Muscle layer of duodenum (tissue), 2 donors: ENCODE measurements at regions not wholly inside any gene's neighbourhood (a gene's known extent, or its start where the extent isn't known, plus 50 kb on each side); places are given as distances from the start of the nearest gene placed in this dataset.

ENCODE experiments used
- H3K27ac ChIP-seq: one replicate; pipeline ENCODE4 v1.7.0; 2013; ENCODE audit warnings: mild to moderate bottlenecking, low read length
- H3K27me3 ChIP-seq: one replicate; pipeline ENCODE4 v1.7.0; 2013; ENCODE audit warnings: low read depth, mild to moderate bottlenecking, control low read depth, low read length
- H3K36me3 ChIP-seq, 2 donors: one replicate each; pipeline ENCODE4 v1.7.0; 2013; ENCODE audit warnings: low read length in 2 of 2, control low read depth in 1 of 2, mild to moderate bottlenecking in 1 of 2; ENCODE audit not compliant: insufficient read depth in 2 of 2, control insufficient read depth in 1 of 2
- H3K4me1 ChIP-seq, 2 donors: one replicate each; pipeline ENCODE4 v1.7.0; 2013; ENCODE audit warnings: low read length in 2 of 2, mild to moderate bottlenecking in 2 of 2, control low read depth in 1 of 2, moderate library complexity in 1 of 2; ENCODE audit not compliant: insufficient read depth in 2 of 2, control insufficient read depth in 1 of 2
- H3K4me3 ChIP-seq, 2 donors: one replicate each; pipeline ENCODE4 v1.7.0; 2013; ENCODE audit warnings: low read length in 2 of 2, low read depth in 1 of 2, mild to moderate bottlenecking in 1 of 2
- H3K9me3 ChIP-seq, 2 donors: one replicate each; pipeline ENCODE4 v1.7.0; 2013; ENCODE audit warnings: low read length in 2 of 2, control low read depth in 1 of 2, mild to moderate bottlenecking in 1 of 2; ENCODE audit not compliant: control insufficient read depth in 1 of 2
- donor health status: healthy.

DNA sequence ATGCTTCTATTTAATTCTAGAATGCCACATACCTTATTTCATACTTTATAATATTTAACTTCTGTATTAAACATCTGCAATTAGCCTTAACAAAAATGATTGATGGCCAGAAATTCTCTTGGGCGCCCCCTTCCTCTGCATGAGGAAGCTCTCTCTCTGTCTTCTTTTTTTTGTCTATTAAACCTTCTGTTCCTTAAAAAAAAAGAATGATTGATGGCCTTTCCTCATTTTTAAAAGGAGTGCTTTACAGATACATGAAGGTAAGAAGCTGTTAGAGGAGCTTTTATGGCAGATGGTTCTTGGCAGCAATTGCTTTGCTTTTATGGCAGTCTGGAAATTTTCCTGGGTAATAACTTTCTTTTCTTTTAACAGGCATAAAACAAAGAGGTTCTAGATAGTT, 526.9 kb downstream of the SLC4A3 start:
- H3K36me3 ChIP-seq, result no peaks in the 10 kb centered on the region
- H3K27ac ChIP-seq, result no peak overlapping the region
- no peaks in the 10 kb centered on the region for H3K9me3 ChIP-seq
- no peaks in the 10 kb centered on the region for H3K27me3 ChIP-seq
- no peaks in the 10 kb centered on the region for H3K4me1 ChIP-seq
- no peak overlapping the region for H3K4me3 ChIP-seq

- no peak overlapping the region for H3K4me3 ChIP-seq
- no peaks in the 10 kb centered on the region for H3K36me3 ChIP-seq
- no peaks in the 10 kb centered on the region for H3K4me1 ChIP-seq
- H3K27ac ChIP-seq, result no peak overlapping the region
- no peaks in the 10 kb centered on the region for H3K27me3 ChIP-seq
- no peaks in the 10 kb centered on the region for H3K9me3 ChIP-seq
These were observed 529.9 kb downstream of the SLC4A3 start for GRCh38 chr2:220157312-220157711.

GRCh38 chr2:220159738-220160137, 532.3 kb downstream of the SLC4A3 start:
- Histone ChIP-seq H3K4me3 (no peak overlapping the region), H3K36me3 (no peaks in the 10 kb centered on the region), H3K4me1 (no peaks in the 10 kb centered on the region), H3K27ac (no peak overlapping the region), H3K27me3 (no peaks in the 10 kb centered on the region), H3K9me3 (no peaks in the 10 kb centered on the region)

DNA sequence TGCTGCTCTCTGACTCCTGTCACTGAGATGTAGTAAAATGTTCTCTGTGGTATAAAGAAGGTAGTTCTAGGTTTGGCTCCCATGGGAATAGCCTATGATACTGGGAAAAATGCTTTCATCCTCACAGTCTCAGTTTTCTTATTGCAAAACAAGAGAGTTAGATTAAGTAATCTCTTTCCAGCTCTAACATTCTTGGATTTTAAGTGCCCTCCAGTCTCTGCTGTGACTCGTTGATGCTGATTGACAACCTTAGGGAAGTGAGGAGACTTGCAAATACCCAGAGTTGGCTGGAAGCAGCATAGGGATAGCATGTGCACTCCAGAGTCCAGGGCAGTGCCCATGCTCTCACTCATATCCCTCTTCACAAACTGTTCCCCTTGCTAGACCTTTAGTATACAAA, 534.9 kb downstream of the SLC4A3 start:
- H3K4me3 ChIP-seq, result no peak overlapping the region
- no peaks in the 10 kb centered on the region for H3K36me3 ChIP-seq
- H3K9me3 ChIP-seq, result no peaks in the 10 kb centered on the region
- H3K27me3 ChIP-seq, result no peaks in the 10 kb centered on the region
- H3K4me1 ChIP-seq, result no peaks in the 10 kb centered on the region
- H3K27ac ChIP-seq, result no peak overlapping the region

DNA sequence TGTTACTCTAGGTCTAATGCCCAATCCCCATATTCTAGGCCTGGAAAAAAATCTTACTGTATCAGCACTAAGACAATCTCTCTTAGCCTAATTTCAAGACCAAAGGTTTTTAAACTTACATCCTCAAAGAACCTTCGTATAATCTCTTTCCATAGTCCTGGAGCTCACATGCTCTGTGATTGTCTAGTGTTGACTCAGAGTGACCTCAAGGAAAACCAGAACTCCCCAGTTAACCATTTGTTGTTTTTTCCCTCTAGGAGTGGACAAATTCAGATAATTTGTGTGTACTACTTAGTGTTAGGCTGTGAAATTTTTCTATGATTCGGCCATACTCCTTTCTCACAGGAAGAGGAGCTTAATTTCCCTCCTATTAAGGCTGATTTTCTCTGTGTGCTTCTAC, 536.1 kb downstream of the SLC4A3 start:
- Histone ChIP-seq H3K4me3 (no peak overlapping the region), H3K27ac (no peak overlapping the region), H3K27me3 (no peaks in the 10 kb centered on the region), H3K4me1 (no peaks in the 10 kb centered on the region), H3K36me3 (no peaks in the 10 kb centered on the region), H3K9me3 (no peaks in the 10 kb centered on the region)

- Histone ChIP-seq H3K36me3 (no peaks in the 10 kb centered on the region), H3K4me1 (no peaks in the 10 kb centered on the region), H3K4me3 (no peak overlapping the region), H3K27ac (no peak overlapping the region), H3K27me3 (no peaks in the 10 kb centered on the region), H3K9me3 (no peaks in the 10 kb centered on the region)
These were observed 538.0 kb downstream of the SLC4A3 start for GRCh38 chr2:220165401-220165800.

- Histone ChIP-seq H3K4me3 (no peak overlapping the region), H3K27me3 (no peaks in the 10 kb centered on the region), H3K9me3 (no peaks in the 10 kb centered on the region), H3K4me1 (no peaks in the 10 kb centered on the region), H3K27ac (no peak overlapping the region), H3K36me3 (no peaks in the 10 kb centered on the region)
These were observed 539.2 kb downstream of the SLC4A3 start for GRCh38 chr2:220166616-220167015.

- H3K4me3 ChIP-seq, result no peak overlapping the region
- no peaks in the 10 kb centered on the region for H3K27me3 ChIP-seq
- no peaks in the 10 kb centered on the region for H3K4me1 ChIP-seq
- no peaks in the 10 kb centered on the region for H3K36me3 ChIP-seq
- H3K9me3 ChIP-seq, result no peaks in the 10 kb centered on the region
- no peak overlapping the region for H3K27ac ChIP-seq
These were observed 540.5 kb downstream of the SLC4A3 start for GRCh38 chr2:220167956-220168355.

DNA sequence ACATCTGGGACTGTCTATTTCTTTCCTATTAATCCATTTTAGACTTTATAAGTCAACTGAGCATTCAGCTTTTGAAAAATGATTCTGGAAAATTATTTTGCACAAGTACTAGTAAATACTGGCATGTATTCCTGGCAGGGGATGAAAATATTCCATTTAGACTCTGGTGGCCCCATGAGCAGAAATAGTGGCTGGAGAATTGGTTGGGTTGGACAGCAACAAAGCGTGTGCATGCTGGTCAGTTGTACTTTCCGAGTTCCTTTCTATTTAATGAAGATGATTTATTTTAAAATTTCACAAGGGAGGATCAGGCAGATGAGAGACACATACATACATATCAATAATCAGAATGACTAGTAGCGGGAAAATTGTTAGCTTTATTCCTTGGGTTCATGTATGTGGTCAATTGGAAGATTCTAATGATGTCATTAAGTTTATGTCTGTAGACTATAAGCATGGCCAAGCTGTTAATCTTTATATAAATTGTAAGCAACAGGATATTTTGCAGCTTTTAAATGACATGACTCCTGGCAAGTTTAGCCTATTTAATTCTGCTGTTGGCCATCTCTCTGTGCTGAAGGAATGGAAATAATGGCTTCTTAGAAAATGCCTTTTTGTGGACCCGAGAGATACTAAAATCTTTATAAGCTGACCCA, 541.6 kb downstream of the SLC4A3 start:
- no peaks in the 10 kb centered on the region for H3K4me1 ChIP-seq
- no peaks in the 10 kb centered on the region for H3K27me3 ChIP-seq
- no peaks in the 10 kb centered on the region for H3K9me3 ChIP-seq
- H3K36me3 ChIP-seq, result no peaks in the 10 kb centered on the region
- no peak overlapping the region for H3K27ac ChIP-seq
- no peak overlapping the region for H3K4me3 ChIP-seq

GRCh38 chr2:220174826-220175225, 547.4 kb downstream of the SLC4A3 start:
- Histone ChIP-seq H3K27ac (no peak overlapping the region), H3K9me3 (no peaks in the 10 kb centered on the region), H3K27me3 (no peaks in the 10 kb centered on the region), H3K36me3 (no peaks in the 10 kb centered on the region), H3K4me1 (no peaks in the 10 kb centered on the region), H3K4me3 (no peak overlapping the region)

GRCh38 chr2:220175967-220176366, 548.5 kb downstream of the SLC4A3 start:
- Histone ChIP-seq H3K9me3 (no peaks in the 10 kb centered on the region), H3K27me3 (no peaks in the 10 kb centered on the region), H3K36me3 (no peaks in the 10 kb centered on the region), H3K4me1 (no peaks in the 10 kb centered on the region), H3K27ac (no peak overlapping the region), H3K4me3 (no peak overlapping the region)

DNA sequence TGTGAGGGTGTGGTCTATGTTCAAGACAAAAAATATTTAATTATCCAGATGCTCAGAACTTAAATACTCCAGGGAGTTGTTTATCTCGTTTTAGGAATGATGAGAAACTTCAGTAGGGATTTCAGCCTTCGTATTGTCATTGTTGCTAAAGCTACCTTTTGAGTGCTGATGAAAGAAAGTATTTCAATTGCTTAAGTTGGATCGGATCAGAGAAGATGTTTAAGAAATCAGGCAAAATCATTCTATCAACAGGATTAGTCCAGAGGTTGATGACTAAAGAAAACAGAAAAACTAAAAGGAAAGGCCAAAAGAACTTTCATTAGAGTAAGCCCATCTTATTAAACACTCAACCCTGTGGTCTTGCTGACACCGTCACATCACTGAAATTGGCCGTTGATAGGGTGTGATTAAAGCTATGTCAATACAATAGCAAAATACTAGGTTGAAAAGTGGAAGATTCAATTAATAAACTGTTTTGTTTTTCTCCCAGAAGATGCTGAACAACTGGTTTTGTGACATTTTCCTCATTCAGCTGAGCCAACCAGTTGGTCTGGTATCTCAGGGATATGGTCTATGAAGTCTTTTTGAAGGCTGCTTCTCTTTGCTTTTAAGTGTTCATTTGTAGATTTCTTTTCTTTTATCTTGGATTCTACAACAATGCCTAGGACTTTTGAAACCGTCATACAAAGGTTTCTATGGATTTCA, 551.7 kb downstream of the SLC4A3 start:
- no peak overlapping the region for H3K27ac ChIP-seq
- no peak overlapping the region for H3K4me3 ChIP-seq
- H3K36me3 ChIP-seq, result no peaks in the 10 kb centered on the region
- H3K9me3 ChIP-seq, result no peaks in the 10 kb centered on the region
- no peaks in the 10 kb centered on the region for H3K27me3 ChIP-seq
- H3K4me1 ChIP-seq, result no peaks in the 10 kb centered on the region
